ENCODE measurements at regions not wholly inside any gene's neighbourhood (a gene's known extent, or its start where the extent isn't known, plus 50 kb on each side); places are given as distances from the start of the nearest gene placed in this dataset.

DNA sequence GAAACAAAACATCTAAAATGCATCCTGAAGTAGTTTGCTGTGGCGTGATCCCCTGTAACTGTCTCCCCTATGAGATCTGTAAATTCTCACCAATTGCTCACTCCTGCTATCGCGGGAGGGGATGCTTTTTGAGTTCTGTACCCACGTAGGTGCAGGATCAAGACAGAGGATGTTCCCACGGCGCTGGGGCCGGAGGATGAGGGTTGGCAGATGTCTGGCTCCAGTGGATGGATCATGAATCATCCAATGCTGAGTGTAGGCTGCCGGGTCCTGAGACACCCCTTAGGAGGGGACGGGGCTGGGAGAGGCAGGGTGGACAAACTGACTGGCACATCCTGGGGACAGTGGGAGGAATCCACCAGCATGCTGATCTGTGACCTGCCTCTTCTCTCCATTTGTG lies 224.4 kb downstream of the USP6NL start:
- Mint-ChIP-seq H3K27ac (no peak overlapping the region), H3K9me3 (no peaks in the 10 kb centered on the region), H3K27me3 (no peaks in the 10 kb centered on the region), H3K4me1 (ENCODE audit: low read depth) (no peaks in the 10 kb centered on the region), H3K36me3 (ENCODE audit: low read depth) (no peaks in the 10 kb centered on the region), H3K4me3 (no peak overlapping the region)
- DNase-seq = no peak
